NCI-H82 treated with DMSO at 0.1 percent for 48 hours (cell line): ENCODE measurements at regions not wholly inside any gene's neighbourhood (a gene's known extent, or its start where the extent isn't known, plus 50 kb on each side); places are given as distances from the start of the nearest gene placed in this dataset.
"Not testable (repeated sequence)": the region's sequence is repeated elsewhere in the genome, so short reads cannot be mapped to it uniquely, and the experiment has no call there.

Source experiments
- DNase-seq: peaks from one replicate; lab custom pipeline; 2025; ENCODE audit not compliant: unreplicated experiment; lab: John Stamatoyannopoulos, UW

GRCh38 chr9:73337182-73337581, 185.5 kb downstream of the ANXA1 start:
- DNase-seq = not testable (repeated sequence)

DNA sequence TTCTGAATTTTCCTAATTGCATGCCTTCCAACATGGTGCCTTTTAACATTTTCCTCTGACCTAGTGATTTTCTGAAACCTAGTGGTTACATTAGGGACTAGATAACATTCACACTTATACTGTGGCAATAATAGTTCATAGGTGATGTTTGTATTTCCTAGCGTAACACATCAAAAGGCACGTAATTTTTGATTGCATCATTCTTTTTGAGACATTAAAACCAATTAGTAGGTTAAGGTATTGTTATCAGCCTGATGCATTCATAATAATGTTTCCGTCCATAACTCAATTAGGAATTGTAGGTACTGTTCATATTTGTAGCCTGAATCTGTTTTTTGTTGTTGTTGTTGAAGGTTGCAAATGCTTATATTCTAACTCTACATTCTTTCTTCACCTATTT, 192.4 kb downstream of the ANXA1 start:
- DNase-seq = no peak

- DNase-seq = no peak
Observed at GRCh38 chr9:73347123-73347522, 195.5 kb downstream of the ANXA1 start.

- DNase-seq = no peak
Observed at GRCh38 chr9:73347720-73348119, 196.1 kb downstream of the ANXA1 start.

DNA sequence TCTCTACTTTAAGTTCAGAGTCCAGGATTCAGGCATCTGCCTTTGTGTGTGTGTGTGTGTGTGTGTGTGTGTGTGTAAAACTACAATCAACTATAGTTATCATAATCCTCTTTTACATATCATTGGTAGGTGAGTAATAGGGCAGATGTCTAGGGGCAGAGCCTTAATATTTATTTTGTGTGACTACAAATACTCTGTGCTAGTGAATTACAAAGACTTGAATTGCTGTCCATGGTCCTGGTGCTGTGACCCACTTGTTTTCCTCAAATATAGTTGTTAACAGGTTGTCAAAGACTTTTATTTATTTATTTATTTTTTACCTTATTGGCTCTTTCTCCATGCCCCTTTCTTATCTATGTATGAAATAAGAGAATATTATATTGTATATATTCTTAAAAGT, 196.8 kb downstream of the ANXA1 start:
- DNase-seq = no peak

GRCh38 chr9:73349476-73349875, 197.8 kb downstream of the ANXA1 start:
- no peak for DNase-seq

- peak; percentile 54 for DNase-seq
Observed at GRCh38 chr9:73357607-73358006, 205.9 kb downstream of the ANXA1 start.

DNA sequence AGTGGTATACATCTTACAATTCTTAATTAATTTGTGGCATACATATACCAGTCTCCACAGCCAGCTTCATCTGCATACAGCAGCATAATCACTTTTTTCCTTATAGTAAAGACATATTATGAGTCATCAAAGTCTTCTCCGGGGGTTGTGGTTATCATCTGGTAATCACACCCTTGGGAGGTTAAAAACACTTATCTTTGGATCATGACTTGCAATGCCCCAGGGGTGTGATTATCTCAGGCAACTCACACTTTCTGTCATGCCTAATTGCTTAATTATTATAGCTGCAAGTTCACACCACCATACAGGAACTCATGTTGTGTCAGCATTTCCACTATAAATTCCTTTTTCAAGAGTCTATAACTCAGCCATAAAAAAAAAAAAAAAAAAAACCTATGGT, 218.4 kb downstream of the ANXA1 start:
- DNase-seq = no peak

DNA sequence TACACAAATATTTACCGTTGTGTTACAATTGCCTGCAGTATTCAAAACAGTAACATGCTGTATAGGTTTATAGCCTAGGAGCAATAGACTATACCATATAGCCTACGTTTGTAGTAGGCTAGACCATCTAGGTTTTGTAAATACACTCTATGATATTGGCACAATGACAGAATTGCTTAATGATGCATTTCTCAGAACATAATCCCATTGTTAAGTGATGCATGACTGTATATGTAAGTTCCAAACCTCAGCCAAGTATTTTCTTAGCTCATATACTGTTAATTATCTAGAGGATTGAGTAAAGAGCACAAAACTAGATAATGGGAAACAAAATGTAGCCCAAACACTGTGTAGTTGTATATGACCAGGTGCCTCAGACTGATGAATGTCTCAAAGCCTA, 220.1 kb downstream of the ANXA1 start:
- DNase-seq = no peak

- no peak for DNase-seq
Observed at GRCh38 chr9:73380411-73380810, 228.7 kb downstream of the ANXA1 start.

DNA sequence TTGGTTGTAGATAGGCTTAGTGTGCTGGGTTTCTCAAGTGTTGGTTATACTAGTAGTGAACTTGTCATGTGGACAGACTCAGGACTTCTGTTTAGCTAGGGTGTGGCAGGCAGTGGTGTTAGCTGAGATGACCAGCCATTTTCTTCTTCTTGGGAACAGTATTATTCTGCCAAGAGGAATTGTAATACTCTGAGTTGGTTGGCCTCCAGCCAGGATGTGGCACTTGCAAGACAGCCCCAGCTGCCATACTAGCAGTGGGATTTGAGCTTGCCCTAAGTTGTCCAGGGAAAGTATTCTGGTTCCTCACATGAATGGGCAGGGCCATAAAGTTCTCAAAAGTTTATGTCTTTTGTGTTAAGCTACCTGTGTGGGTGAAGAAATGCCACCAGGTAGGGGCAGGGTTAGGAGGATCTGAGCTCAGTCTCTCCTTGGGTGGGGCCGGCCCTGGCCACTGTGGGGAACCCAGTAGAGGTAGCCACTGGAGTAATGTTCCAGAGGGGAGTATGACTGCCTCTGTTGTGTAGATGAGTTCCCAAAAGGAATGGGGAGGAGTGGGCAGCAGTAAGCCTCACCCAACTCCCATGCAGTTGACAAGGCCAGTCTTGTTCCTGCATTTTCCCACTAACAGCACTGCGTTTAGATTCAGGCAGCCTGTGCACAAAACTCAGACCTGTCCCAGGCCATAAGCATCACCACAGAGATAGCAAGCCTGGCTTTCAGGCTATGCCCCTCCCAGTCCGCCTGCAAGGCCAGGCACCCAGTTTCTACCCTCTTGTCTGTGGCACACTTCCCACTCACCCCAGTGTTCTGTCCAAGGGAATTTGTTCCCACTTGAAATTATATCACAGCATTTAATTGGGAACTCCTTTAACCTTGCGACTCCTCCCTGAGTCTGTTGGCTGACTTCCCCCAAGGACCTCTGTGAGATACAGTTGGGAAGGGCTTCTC, 250.7 kb downstream of the ANXA1 start:
- DNase-seq = no peak

DNA sequence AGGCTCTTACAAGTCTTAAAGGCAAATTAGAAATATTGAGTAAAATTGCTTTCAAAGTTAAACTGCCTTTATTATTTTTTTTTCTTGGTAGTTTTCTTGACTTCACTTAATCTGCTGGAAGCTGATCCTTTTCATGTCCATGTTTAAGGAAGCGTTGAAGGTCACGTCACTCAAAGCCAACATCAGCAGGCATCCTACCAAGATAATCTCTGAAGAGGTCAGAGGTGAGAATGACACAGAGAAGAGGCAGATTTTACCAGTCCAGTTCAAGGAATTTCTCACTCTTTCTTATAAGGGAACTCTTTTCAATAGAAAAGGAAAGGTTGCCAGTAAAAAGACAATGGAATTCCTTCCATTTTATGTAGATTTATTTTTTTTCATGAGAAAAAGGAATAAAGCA, 259.8 kb downstream of the ANXA1 start:
- no peak for DNase-seq

DNA sequence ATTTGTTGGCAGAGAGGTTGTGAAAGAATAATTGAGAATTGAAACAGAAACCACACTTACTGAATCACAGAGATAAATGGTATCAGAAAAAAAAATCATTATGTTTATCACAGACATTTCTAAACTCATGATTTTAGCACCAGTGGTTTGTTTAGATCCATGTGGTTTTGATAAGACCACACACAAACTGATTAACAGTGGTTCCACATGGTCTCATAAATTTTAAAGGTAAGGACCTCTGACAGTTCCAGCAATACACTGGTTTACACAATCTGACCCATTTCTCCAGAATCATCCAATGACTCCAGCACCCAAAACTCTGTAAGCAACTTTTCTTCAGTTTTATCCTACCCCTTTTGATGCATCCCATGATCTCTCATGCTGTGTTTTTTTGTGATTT, 261.2 kb downstream of the ANXA1 start:
- DNase-seq = no peak

DNA sequence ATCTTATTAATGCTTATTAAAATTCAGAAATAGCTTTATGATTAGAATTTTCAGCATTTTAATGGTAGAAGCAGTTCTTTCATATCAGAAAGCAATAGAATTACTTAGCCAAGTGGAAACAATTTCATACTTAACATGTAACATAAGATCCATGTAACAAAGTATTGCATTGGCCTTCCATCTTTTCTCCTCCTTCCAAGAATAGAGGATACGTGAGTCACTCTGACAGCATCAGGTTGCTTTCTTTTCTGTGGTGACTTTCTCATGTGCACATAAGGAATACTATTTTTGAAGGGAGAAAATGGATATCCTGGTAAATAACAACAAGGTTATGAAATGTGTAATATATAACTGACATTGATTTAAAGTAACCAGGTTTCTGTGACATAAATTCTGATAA, 272.2 kb downstream of the ANXA1 start:
- DNase-seq = no peak

DNA sequence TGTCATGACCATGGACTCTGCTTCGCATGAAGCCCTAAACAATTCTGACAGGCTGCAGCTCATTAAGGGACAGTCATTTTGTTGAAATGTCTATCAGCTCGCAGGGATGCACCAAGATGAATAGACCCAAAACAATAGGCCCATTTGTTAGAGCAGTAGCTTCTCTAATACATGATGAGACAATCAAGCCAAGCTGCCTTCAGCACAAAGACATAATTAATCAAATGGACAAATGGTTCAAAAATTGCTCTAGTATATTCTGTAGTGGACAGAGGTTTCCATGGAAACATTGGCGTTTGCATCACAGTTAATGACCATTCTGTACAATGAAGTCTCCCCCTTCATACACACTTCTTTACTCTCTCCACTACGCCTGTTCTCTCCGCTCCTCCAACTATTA, 274.6 kb downstream of the ANXA1 start:
- no peak for DNase-seq

DNA sequence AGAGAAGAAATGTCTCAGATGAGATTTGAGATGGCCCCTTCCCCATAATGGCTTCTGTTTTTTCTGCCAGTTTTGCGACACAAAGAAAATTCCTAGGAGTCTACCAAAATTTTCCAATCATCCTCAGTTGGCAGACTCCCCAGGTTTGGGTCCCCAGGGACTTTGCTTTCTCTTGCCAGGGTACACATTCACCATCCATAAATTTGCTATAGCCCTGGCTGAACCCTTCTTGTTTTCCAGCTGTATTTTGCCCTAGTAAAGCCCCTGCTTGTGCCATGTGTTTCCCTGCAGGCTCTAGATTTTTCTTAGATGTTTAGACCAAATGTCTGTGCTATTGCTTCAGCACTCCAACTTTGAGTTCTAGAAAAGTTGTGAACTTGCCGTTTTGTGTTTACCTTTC, 283.2 kb downstream of the ANXA1 start:
- no peak for DNase-seq

GRCh38 chr9:73437758-73438157, 286.1 kb downstream of the ANXA1 start:
- DNase-seq = no peak

- not testable (repeated sequence) for DNase-seq
Observed at GRCh38 chr9:73439839-73440238, 288.2 kb downstream of the ANXA1 start.

DNA sequence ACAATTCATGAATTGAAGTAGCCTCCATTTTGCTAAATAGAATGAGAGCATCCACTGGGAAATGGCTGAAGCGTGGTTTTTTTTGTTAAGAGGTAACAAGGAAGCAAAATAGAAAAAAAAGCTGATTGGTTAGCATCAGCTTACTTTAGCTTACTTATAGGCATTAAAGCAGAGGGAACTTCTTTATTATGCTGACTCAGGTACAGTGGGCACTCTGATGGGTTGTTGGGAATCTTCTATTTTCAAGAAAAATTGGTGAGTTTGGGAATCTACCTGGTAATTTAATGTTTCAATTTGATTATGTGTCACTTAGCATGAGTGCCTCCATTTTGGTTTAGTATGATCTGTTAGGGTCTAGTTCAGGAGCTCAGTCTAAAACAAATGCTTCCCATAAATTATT, 289.6 kb downstream of the ANXA1 start:
- no peak for DNase-seq

GRCh38 chr9:73441890-73442818, 290.5 kb downstream of the ANXA1 start:
- DNase-seq = no peak

DNA sequence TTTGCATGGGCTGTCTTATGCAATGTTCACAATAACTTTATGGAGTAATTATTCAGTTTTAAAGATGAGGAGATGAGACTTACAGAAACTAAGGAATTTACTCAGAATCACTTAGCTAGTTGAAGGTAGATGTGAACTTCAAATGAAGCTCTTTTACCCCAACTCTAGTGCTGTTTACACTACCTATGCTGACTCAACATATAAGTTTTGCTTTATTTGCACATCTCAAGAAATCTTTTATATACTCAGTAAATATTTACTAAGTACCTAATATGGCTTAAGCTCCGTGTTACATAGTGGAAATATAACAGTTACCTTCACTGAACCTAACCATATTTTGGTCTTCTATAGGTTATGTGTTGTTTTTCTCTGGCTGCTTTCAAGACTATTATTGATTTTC, 293.2 kb downstream of the ANXA1 start:
- no peak for DNase-seq

DNA sequence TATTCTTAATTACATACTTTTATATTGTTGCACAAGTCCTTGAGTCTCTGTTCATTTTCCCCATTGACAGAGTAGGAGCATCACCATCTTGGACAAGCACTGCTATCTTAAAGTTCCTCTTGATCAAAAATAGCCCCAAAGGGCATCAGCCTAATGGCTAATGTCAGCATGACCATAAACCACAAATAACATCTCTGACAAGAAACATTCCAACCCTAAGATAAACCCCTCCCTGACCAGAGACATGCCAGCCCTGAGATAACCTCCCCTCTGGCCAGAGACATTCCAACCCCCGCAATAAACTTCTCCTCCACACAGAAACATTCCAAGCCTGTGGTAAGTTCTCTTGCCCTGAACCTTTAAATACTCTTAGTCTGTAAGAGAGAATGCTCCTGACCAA, 293.7 kb downstream of the ANXA1 start:
- DNase-seq = not testable (repeated sequence)
